ENCODE measurements at regions not wholly inside any gene's neighbourhood (a gene's known extent, or its start where the extent isn't known, plus 50 kb on each side); places are given as distances from the start of the nearest gene placed in this dataset.
A peak's percentile ranks its signal among the peaks of the same experiment; 100 is the strongest.

- peak in 5 of 58 donors; percentile 16 to 43 (median 35) for DNase-seq
These were observed 154.1 kb downstream of the NUP210 start for GRCh38 chr3:13266005-13266404.

DNA sequence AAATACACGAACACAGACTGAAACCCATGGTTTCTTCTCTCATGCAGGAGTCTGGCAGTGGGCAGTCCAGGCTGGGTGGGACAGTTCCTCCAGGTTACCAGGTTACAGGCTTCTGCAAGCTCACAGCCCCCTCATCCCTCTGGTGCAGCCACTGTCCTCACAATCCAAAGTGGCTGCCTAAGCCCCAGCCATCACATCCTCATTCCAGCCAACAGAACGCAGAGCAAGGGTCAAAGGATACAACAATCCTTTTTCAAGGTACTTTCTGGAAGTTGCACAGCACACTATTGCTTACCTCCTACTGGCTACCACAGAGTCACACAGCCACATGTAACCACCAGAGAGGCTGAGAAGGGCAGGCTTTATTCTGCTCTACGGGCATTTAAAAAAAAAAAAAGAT lies 154.6 kb downstream of the NUP210 start:
- DNase-seq: no peak

DNA sequence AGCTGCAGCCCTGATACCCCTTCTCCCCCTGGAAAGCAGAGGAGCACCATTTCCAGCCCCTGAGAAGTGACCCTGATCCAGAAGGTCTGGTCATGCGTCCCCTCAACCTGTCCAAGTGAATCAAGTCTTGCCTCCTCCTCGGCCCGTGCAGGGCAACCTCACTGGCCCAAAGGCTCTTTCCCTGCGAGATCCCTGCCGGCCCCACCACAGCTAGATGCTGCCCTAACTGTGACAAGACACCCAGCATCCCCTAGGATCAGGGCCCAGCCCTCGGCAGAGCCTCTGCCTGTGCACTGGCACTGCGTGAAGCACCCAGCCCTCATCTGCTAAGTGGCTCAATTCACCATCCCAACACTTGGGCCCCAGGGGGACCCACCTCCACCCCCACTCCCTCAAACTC lies 155.1 kb downstream of the NUP210 start:
- DNase-seq: no peak

GRCh38 chr3:13264468-13264795 lies 155.7 kb downstream of the NUP210 start:
- no peak for DNase-seq

DNA sequence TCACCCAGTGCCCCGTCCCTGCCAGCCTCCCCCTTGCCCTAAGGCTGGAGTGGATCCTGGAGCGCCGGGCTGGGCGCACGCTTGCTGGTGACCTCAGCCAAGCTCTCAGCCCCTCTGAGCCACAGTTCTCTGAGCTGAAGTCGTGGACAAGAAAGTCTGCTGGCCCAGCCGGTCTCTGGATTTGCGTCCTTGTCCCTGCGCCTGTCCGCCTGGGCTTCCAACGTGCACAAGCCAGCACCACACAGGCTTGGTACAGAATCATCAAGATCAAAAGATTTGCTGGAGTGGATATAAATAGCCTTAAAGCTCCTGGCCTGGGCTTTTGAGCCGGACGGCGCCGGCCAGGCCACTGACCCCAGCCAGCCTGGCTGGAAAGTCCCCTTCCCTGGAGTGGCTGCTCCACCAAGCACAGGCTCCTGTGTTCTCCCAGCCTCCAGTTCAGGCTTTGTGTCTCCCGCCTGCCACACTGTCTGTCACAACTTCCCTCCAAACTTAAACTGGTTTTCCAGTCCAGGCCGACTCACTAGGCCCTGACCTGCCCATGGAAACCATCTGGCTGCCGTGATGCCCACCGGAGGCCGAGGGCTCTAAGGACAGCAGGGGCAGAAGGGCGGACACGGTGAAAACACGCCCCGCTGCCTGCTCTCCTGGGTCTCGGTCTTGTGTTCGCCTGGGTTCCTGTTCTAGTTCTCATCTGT lies 156.2 kb downstream of the NUP210 start:
- peak in 18 of 58 donors; percentile 23 to 84 (median 45) for DNase-seq

- no peak for DNase-seq
These were observed 157.5 kb downstream of the NUP210 start for GRCh38 chr3:13262493-13263211.

- no peak for DNase-seq
These were observed 158.2 kb downstream of the NUP210 start for GRCh38 chr3:13261892-13262291.

- DNase-seq: no peak
These were observed 158.9 kb downstream of the NUP210 start for GRCh38 chr3:13261104-13261830.

DNA sequence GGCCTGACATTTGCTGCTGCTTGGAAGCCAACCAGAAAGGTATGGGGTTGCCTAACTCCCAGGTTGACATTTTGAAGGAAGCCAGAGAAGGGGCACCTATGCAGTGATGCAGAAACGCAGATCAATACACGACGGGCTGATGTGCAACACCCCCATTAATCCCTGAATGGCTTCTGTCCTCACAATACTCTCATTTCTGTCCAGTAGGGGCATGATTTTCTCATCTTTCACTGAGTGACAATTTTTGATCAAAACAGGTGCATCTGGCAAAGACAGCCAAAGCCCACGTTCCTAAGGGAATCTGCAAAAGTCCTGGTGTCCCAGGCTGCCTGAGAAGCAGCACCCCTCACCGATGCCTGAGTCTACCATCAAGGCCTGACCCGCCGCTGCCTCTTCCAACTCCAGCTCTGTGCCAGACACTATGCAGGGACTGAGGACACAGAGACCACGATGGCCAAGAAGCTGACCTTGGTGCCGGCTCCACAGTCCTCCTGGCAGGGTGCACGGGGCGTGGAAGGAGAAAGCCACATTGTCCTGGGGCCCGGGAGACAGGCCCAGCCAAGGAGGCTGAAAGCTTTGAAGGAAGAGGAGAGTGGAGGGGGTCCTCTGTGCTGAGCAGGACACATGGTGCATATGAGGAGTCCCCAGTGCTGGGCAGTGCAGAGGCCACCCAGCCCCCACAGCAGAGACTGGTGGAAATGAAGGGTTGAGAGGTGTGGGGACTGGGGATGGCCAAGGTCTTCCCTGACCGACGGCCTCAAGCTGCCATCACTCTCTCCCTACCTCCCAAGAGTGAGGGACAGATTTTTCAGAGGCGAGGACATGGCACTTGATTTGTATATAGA lies 159.6 kb downstream of the NUP210 start:
- DNase-seq: peak in 1 of 58 donors; percentile 28

GRCh38 chr3:13259831-13260230 lies 160.3 kb downstream of the NUP210 start:
- peak in 1 of 58 donors; percentile 9 for DNase-seq

- no peak for DNase-seq
These were observed 161.1 kb downstream of the NUP210 start for GRCh38 chr3:13258986-13259514.

- no peak for DNase-seq
These were observed 161.8 kb downstream of the NUP210 start for GRCh38 chr3:13258280-13258679.

GRCh38 chr3:13257666-13258065 lies 162.5 kb downstream of the NUP210 start:
- no peak for DNase-seq

GRCh38 chr3:13256845-13257244 lies 163.3 kb downstream of the NUP210 start:
- DNase-seq: no peak

- DNase-seq: no peak
These were observed 165.8 kb downstream of the NUP210 start for GRCh38 chr3:13254028-13254951.

- no peak for DNase-seq
These were observed 166.7 kb downstream of the NUP210 start for GRCh38 chr3:13253208-13253937.

DNA sequence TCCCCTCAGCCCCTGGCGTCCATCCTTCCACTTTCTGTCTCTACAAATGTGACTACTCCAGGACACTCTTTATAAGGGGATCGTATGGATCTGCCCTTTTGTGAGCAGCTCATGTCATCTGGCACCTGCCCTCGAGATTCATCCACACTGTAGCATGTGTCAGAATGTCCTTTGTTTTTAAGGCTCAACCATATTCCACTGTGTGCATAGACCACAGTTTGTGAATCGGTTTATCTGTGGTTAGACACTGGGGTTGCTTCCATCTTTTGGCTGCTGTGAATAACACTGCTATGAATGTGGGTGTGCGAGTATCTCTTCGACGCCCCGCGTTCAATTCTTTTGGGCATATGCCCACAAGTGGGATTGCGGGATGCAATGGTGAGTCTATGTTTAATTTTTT lies 167.9 kb downstream of the NUP210 start:
- no peak for DNase-seq

- DNase-seq: no peak
These were observed 168.8 kb downstream of the NUP210 start for GRCh38 chr3:13251166-13251903.

Measured in anterior cingulate cortex (tissue), 58 donors.